ENCODE measurements at regions not wholly inside any gene's neighbourhood (a gene's known extent, or its start where the extent isn't known, plus 50 kb on each side); places are given as distances from the start of the nearest gene placed in this dataset.

DNA sequence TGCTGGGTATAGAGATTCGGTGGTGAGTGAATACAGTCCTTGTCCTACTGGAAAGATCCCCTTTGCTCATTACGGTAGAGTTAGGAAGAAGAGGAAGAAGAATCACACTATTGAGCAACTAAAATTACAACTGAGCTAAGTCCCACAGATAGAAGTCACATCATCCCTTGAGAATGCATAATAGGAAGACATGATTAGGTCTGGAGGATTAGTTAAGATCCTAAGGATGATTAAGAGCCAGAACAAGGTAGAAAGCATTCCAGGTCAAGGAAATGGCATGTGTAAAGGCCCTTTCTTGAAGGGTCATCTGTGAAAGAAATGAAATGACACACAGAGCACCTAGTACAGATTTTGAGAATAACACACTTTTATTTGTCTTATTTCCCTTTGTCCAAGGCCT is 503.5 kb downstream of the HAPSTR1 start:
- TF ChIP-seq ZNF350 (tag by site-specific recombination; IDR thresholded peaks at IDR 0.05) (no peak), ZNF639 (tag by site-specific recombination; IDR thresholded peaks at IDR 0.05) (no peak), ZNF76 (tag by site-specific recombination; IDR thresholded peaks at IDR 0.05; ENCODE audit: borderline replicate concordance, low read depth) (no peak), ZNF112 (tag by site-specific recombination; IDR thresholded peaks at IDR 0.05) (no peak), ZNF114 (tag by site-specific recombination; IDR thresholded peaks at IDR 0.05) (no peak), ZNF16 (tag by site-specific recombination; IDR thresholded peaks at IDR 0.05; ENCODE audit: low read depth) (no peak), ZNF654 (tag by site-specific recombination; IDR thresholded peaks at IDR 0.05; ENCODE audit: low read depth) (no peak), ZNF777 (tag by site-specific recombination; IDR thresholded peaks at IDR 0.05; ENCODE audit: borderline replicate concordance) (no peak), ZBTB8A (tag by site-specific recombination; IDR thresholded peaks at IDR 0.05) (no peak), ZNF221 (tag by site-specific recombination; IDR thresholded peaks at IDR 0.05; ENCODE audit: borderline replicate concordance) (no peak), HOXD13 (CRISPR knock-in tag; IDR thresholded peaks at IDR 0.05; ENCODE audit: borderline replicate concordance) (no peak)
- TF ChIP-seq, protein P1, sequence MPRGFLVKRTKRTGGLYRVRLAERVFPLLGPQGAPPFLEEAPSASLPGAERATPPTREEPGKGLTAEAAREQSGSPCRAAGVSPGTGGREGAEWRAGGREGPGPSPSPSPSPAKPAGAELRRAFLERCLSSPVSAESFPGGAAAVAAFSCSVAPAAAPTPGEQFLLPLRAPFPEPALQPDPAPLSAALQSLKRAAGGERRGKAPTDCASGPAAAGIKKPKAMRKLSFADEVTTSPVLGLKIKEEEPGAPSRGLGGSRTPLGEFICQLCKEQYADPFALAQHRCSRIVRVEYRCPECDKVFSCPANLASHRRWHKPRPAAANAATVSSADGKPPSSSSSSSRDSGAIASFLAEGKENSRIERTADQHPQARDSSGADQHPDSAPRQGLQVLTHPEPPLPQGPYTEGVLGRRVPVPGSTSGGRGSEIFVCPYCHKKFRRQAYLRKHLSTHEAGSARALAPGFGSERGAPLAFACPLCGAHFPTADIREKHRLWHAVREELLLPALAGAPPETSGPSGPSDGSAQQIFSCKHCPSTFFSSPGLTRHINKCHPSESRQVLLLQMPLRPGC (tag by site-specific recombination; IDR thresholded peaks at IDR 0.05): no peak
- TF ChIP-seq, protein P2, sequence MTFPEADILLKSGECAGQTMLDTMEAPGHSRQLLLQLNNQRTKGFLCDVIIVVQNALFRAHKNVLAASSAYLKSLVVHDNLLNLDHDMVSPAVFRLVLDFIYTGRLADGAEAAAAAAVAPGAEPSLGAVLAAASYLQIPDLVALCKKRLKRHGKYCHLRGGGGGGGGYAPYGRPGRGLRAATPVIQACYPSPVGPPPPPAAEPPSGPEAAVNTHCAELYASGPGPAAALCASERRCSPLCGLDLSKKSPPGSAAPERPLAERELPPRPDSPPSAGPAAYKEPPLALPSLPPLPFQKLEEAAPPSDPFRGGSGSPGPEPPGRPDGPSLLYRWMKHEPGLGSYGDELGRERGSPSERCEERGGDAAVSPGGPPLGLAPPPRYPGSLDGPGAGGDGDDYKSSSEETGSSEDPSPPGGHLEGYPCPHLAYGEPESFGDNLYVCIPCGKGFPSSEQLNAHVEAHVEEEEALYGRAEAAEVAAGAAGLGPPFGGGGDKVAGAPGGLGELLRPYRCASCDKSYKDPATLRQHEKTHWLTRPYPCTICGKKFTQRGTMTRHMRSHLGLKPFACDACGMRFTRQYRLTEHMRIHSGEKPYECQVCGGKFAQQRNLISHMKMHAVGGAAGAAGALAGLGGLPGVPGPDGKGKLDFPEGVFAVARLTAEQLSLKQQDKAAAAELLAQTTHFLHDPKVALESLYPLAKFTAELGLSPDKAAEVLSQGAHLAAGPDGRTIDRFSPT (tag by site-specific recombination; IDR thresholded peaks at IDR 0.05): no peak
- TF ChIP-seq, protein P3, sequence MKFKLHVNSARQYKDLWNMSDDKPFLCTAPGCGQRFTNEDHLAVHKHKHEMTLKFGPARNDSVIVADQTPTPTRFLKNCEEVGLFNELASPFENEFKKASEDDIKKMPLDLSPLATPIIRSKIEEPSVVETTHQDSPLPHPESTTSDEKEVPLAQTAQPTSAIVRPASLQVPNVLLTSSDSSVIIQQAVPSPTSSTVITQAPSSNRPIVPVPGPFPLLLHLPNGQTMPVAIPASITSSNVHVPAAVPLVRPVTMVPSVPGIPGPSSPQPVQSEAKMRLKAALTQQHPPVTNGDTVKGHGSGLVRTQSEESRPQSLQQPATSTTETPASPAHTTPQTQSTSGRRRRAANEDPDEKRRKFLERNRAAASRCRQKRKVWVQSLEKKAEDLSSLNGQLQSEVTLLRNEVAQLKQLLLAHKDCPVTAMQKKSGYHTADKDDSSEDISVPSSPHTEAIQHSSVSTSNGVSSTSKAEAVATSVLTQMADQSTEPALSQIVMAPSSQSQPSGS (tag by site-specific recombination; IDR thresholded peaks at IDR 0.05; ENCODE audit: low read depth): no peak
- Histone ChIP-seq H3K9me3 (ENCODE audit: control insufficient read depth, insufficient read depth, low read depth, low read length) (no peaks in the 10 kb centered on the region), H3K4me3 (ENCODE audit: low read depth, low read length) (no peak overlapping the region), H3K36me3 (ENCODE audit: control insufficient read depth in 2 of 2, insufficient read depth in 1 of 2, low read length in 2 of 2) (no peaks in the 10 kb centered on the region), H3K27ac (ENCODE audit: extremely low read depth, low read depth, low read length) (no peak overlapping the region), H3K4me1 (ENCODE audit: control insufficient read depth, insufficient read depth, low read length) (no peaks in the 10 kb centered on the region)
- POLR2A ChIA-PET: no interaction called here
- CTCF ChIA-PET: interaction anchor here (0.6 kb wide), 1 partner anchor 10 kb away, joined by 4 read pairs; no protein-coding TSS in a partner anchor

DNA sequence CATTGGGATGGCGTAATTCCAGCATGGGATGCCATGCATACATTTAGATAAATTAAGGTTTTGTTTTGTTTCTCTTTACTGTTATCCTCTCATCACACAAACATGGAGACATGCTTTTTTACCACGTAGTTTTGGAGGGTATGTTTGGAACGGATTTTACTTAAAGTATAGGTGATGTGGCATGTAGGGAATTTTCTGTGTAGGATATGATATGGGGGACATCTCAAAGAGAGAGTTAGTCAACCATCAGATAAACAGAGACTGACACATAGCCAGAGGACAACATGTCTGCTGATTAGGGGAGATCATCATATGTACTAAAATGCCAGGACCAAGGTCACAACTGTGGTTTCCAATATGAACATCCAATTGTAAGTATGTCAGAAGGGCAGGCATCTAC is 503.9 kb downstream of the HAPSTR1 start:
- CTCF ChIA-PET: no interaction called here
- POLR2A ChIA-PET: no interaction called here
- no peak overlapping the region for H3K27ac ChIP-seq (ENCODE audit: extremely low read depth, low read depth, low read length)

More for the DNA sequence above, 503.9 kb downstream of the HAPSTR1 start:
- Histone ChIP-seq H3K4me3 (ENCODE audit: low read depth, low read length) (no peak overlapping the region), H3K4me1 (ENCODE audit: control insufficient read depth, insufficient read depth, low read length) (no peaks in the 10 kb centered on the region), H3K36me3 (ENCODE audit: control insufficient read depth in 2 of 2, insufficient read depth in 1 of 2, low read length in 2 of 2) (no peaks in the 10 kb centered on the region), H3K9me3 (ENCODE audit: control insufficient read depth, insufficient read depth, low read depth, low read length) (no peaks in the 10 kb centered on the region)
- TF ChIP-seq ZSCAN30 (tag by site-specific recombination; IDR thresholded peaks at IDR 0.05): no peak
- TF ChIP-seq ZSCAN5A (tag by site-specific recombination; IDR thresholded peaks at IDR 0.05): no peak
- no peak for TF ChIP-seq ZNF548 (tag by site-specific recombination; IDR thresholded peaks at IDR 0.05)
- TF ChIP-seq ZNF747 (tag by site-specific recombination; IDR thresholded peaks at IDR 0.05): no peak
